PC-3 (cell line): ENCODE measurements at regions not wholly inside any gene's neighbourhood (a gene's known extent, or its start where the extent isn't known, plus 50 kb on each side); places are given as distances from the start of the nearest gene placed in this dataset.

Experiments used
- EZH2 ChIP-seq: fragments of 300-600 bp; sonication (generic); IDR thresholded peaks from one replicate; pipeline ENCODE4 v1.6.1; 2017; ENCODE audit warnings: antibody characterized with exemption, mild to moderate bottlenecking, low read length; ENCODE audit not compliant: unreplicated experiment
- TF ChIP-seq, protein P1 (sequence below): fragments of 300-600 bp; sonication (generic); conservative IDR thresholded peaks from 2 replicates; pipeline ENCODE4 v1.5.1; 2017; ENCODE audit warnings: antibody characterized with exemption, low read depth, mild to moderate bottlenecking, low read length

DNA sequence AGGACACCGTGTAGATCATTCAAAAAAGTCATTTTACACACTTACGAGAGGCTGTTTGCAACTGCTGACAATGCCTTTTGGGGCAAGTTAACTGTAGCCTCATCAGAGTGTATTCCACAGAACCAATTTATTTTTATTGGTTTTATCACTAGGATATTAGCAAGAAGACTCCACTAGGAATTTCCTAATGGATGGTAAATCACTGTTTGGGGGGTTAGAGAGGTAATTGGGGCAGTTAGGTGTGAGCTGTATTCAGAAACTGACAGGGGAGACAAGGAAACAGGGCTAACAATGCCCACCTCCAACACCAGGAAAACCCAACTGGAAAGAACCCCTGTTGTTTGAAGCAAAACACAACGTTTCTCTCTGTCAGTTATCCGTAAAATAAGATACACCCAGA, 383.0 kb upstream of the SHH start:
- TF ChIP-seq, protein P1, sequence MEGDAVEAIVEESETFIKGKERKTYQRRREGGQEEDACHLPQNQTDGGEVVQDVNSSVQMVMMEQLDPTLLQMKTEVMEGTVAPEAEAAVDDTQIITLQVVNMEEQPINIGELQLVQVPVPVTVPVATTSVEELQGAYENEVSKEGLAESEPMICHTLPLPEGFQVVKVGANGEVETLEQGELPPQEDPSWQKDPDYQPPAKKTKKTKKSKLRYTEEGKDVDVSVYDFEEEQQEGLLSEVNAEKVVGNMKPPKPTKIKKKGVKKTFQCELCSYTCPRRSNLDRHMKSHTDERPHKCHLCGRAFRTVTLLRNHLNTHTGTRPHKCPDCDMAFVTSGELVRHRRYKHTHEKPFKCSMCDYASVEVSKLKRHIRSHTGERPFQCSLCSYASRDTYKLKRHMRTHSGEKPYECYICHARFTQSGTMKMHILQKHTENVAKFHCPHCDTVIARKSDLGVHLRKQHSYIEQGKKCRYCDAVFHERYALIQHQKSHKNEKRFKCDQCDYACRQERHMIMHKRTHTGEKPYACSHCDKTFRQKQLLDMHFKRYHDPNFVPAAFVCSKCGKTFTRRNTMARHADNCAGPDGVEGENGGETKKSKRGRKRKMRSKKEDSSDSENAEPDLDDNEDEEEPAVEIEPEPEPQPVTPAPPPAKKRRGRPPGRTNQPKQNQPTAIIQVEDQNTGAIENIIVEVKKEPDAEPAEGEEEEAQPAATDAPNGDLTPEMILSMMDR: no peak
- no peak for TF ChIP-seq EZH2
